ENCODE measurements at regions not wholly inside any gene's neighbourhood (a gene's known extent, or its start where the extent isn't known, plus 50 kb on each side); places are given as distances from the start of the nearest gene placed in this dataset.

- TF ChIP-seq CTCF (IDR thresholded peaks at IDR 0.05) (no peak), KAT7 (CRISPR knock-in tag; IDR thresholded peaks at IDR 0.05; ENCODE audit: borderline replicate concordance) (no peak), MAX (CRISPR knock-in tag; IDR thresholded peaks at IDR 0.05) (no peak), NFE2L1 (CRISPR knock-in tag; IDR thresholded peaks at IDR 0.05) (no peak), ZNF263 (CRISPR knock-in tag; IDR thresholded peaks at IDR 0.05; ENCODE audit: low read depth) (no peak), ZSCAN18 (CRISPR knock-in tag; IDR thresholded peaks at IDR 0.05) (no peak), MYBL2 (CRISPR knock-in tag; IDR thresholded peaks at IDR 0.05) (no peak), ELF4 (CRISPR knock-in tag; IDR thresholded peaks at IDR 0.05; ENCODE audit: low read depth) (no peak), ETV6 (CRISPR knock-in tag; IDR thresholded peaks at IDR 0.05) (no peak), ESRRA (CRISPR knock-in tag; IDR thresholded peaks at IDR 0.05; ENCODE audit: borderline replicate concordance) (no peak)
Measured at GRCh38 chr9:120078112-120078511, 501.9 kb downstream of the CDK5RAP2 start (continued).

- DNase-seq (ENCODE audit: low spot score), result no peak
- ATAC-seq, result peak; percentile 93
- peaks cover 3% of the 10 kb centered on the region; the same call in 1 of the 2 replicates for H3K4me1 Mint-ChIP-seq
Measured at GRCh38 chr9:120071760-120072159, 508.2 kb downstream of the CDK5RAP2 start.

GRCh38 chr9:120066315-120066714 lies 513.7 kb downstream of the CDK5RAP2 start:
- DNase-seq (ENCODE audit: low spot score), result no peak
- ChIA-PET CTCF (no interaction called here), POLR2A (no interaction called here)
- peaks cover 2% of the 10 kb centered on the region; the same call in 1 of the 2 replicates for H3K27me3 Mint-ChIP-seq (ENCODE audit: low read depth)
- no peak for ATAC-seq
- no peak overlapping the region for H3K27ac Mint-ChIP-seq
- no peaks in the 10 kb centered on the region for H3K36me3 Mint-ChIP-seq
- H3K4me3 Mint-ChIP-seq, result no peak overlapping the region
- no peaks in the 10 kb centered on the region for H3K4me1 Mint-ChIP-seq
- H3K9me3 Mint-ChIP-seq, result peaks cover 23% of the 10 kb centered on the region
- TF ChIP-seq FOXK1 (CRISPR knock-in tag; IDR thresholded peaks at IDR 0.05), result no peak
- no peak for TF ChIP-seq ZNF512 (CRISPR knock-in tag; IDR thresholded peaks at IDR 0.05; ENCODE audit: borderline replicate concordance)
- no peak for TF ChIP-seq IRF2 (CRISPR knock-in tag; IDR thresholded peaks at IDR 0.05; ENCODE audit: borderline replicate concordance, low read depth)
- no peak for TF ChIP-seq AFF4 (CRISPR knock-in tag; IDR thresholded peaks at IDR 0.05; ENCODE audit: borderline replicate concordance)
- no peak for TF ChIP-seq NR3C1 (CRISPR knock-in tag; conservative IDR thresholded peaks at IDR 0.05; ENCODE audit: low read depth)
- TF ChIP-seq CREB1 (CRISPR knock-in tag; IDR thresholded peaks at IDR 0.05), result no peak

More at GRCh38 chr9:120071760-120072159, 508.2 kb downstream of the CDK5RAP2 start:
- no peak for TF ChIP-seq SMAD3 (CRISPR knock-in tag; IDR thresholded peaks at IDR 0.05; ENCODE audit: borderline replicate concordance)
- TF ChIP-seq ERG (CRISPR knock-in tag; IDR thresholded peaks at IDR 0.05), result no peak
- TF ChIP-seq HMGXB4 (CRISPR knock-in tag; IDR thresholded peaks at IDR 0.05), result no peak
- no peak for TF ChIP-seq JUN (CRISPR knock-in tag; IDR thresholded peaks at IDR 0.05)
- TF ChIP-seq ZNF317 (CRISPR knock-in tag; IDR thresholded peaks at IDR 0.05; ENCODE audit: borderline replicate concordance, low read depth), result no peak
- no peaks in the 10 kb centered on the region for H3K36me3 Mint-ChIP-seq
- CTCF ChIA-PET, result interaction anchor here (0.7 to 2.7 kb wide), 6 partner anchors 36 to 510 kb away, joined by 3 to 10 read pairs (median 4); no protein-coding TSS in a partner anchor
- no peaks in the 10 kb centered on the region for H3K27me3 Mint-ChIP-seq (ENCODE audit: low read depth)
- POLR2A ChIA-PET, result no interaction called here
- H3K4me3 Mint-ChIP-seq, result no peak overlapping the region
- no peak overlapping the region for H3K27ac Mint-ChIP-seq
- H3K9me3 Mint-ChIP-seq, result no peaks in the 10 kb centered on the region
